A549 (cell line): ENCODE measurements at regions not wholly inside any gene's neighbourhood (a gene's known extent, or its start where the extent isn't known, plus 50 kb on each side); places are given as distances from the start of the nearest gene placed in this dataset.

Experiments used
- CTCF ChIP-seq: fragments of >200 bp; sonication (Bioruptor Twin); formaldehyde crosslinking; IDR thresholded peaks from 3 replicates; pipeline ENCODE4 v1.5.1; 2016
- MAFK ChIP-seq: fragments of 450-650 bp; IDR thresholded peaks from 2 replicates; pipeline ENCODE4 v1.6.1; 2014; ENCODE audit not compliant: partially characterized antibody
- MYC ChIP-seq: IDR thresholded peaks from 2 replicates; pipeline ENCODE4 v1.6.1; 2012; ENCODE audit warnings: mild to moderate bottlenecking, inconsistent platforms, low read length, improper control_type of control experiment, borderline replicate concordance
- RAD21 ChIP-seq, 2 experiments: fragments of >200 bp in 1 of 2; sonication (Bioruptor Twin) in 1 of 2; formaldehyde crosslinking in 1 of 2; IDR thresholded peaks in 1 of 2; conservative IDR thresholded peaks in 1 of 2; 2 replicates in 1 of 2; 3 replicates in 1 of 2; pipeline ENCODE4 v1.6.1; 2012 to 2018; ENCODE audit warnings: inconsistent platforms in 1 of 2

- TF ChIP-seq CTCF: no peak
- no peak for TF ChIP-seq MYC
- no peak for TF ChIP-seq RAD21 (conservative IDR thresholded peaks at IDR 0.05 in 1 of 2, IDR thresholded peaks at IDR 0.05 in 1 of 2)
- no peak for TF ChIP-seq MAFK
Observed at GRCh38 chr6:8627085-8627861, 191.9 kb upstream of the SLC35B3 start.
